ENCODE measurements at regions not wholly inside any gene's neighbourhood (a gene's known extent, or its start where the extent isn't known, plus 50 kb on each side); places are given as distances from the start of the nearest gene placed in this dataset.

GRCh38 chr12:67593041-67593440 lies 55.5 kb upstream of the DYRK2 start:
- TF ChIP-seq CTCF (IDR thresholded peaks at IDR 0.05; ENCODE audit: low read depth, low read length) = no peak
- 0 out of 2 replicates have a peak overlapping the region, but pooled peaks have one; percentile 2 for H3K4me3 ChIP-seq (ENCODE audit: low read depth, low read length)

- no peak overlapping the region for H3K4me3 ChIP-seq (ENCODE audit: low read depth, low read length)
- TF ChIP-seq CTCF (IDR thresholded peaks at IDR 0.05; ENCODE audit: low read depth, low read length) = no peak
Measured at GRCh38 chr12:67593461-67594330, 54.8 kb upstream of the DYRK2 start.

GRCh38 chr12:67594888-67595287 lies 53.7 kb upstream of the DYRK2 start:
- no peak overlapping the region for H3K4me3 ChIP-seq (ENCODE audit: low read depth, low read length)
- TF ChIP-seq CTCF (IDR thresholded peaks at IDR 0.05; ENCODE audit: low read depth, low read length) = no peak

- TF ChIP-seq CTCF (IDR thresholded peaks at IDR 0.05; ENCODE audit: low read depth, low read length) = no peak
- no peak overlapping the region for H3K4me3 ChIP-seq (ENCODE audit: low read depth, low read length)
Measured at GRCh38 chr12:67595365-67595764, 53.2 kb upstream of the DYRK2 start.

- H3K4me3 ChIP-seq (ENCODE audit: low read depth, low read length) = no peak overlapping the region
- no peak for TF ChIP-seq CTCF (IDR thresholded peaks at IDR 0.05; ENCODE audit: low read depth, low read length)
Measured at GRCh38 chr12:67598598-67598997, 49.9 kb upstream of the DYRK2 start.
